ENCODE measurements at regions not wholly inside any gene's neighbourhood (a gene's known extent, or its start where the extent isn't known, plus 50 kb on each side); places are given as distances from the start of the nearest gene placed in this dataset.

DNA sequence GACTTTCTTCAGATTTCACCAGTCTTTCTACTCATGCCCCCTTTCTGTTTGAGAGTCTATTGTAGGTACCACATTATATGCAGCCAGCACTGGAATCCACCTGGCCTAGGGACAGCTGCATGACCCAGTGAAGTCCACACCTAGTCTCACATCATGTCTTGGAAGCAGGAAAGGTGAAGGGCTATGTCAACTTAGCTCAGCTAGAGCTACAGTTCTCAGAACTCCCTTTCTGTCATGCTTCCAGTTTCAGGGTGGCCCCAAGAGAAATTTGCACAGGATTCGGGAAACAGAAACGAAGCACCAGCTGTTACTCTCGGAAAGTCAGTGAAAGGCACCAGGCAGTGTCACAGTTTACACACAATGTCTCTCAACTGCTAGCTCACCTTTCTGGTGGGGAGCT is 51.6 kb upstream of the NLRP1 start:
- no peak for DNase-seq

DNA sequence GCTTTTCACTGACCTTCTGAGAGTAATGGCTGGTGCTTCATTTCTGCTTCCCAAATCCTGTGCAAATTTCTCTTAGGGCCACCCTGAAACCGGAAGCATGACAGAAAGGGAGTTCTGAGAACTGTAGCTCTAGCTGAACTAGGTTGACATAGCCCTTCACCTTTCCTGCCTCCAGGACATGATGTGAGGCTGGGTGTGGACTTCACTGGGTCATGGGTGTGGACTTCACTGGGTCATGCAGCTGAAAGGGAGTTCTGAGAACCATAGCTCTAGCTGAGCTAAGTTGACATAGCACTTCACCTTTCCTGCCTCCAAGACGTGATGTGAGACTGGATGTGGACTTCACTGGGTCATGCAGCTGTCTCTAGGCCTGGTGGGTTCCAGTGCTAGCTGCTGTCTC is 54.3 kb upstream of the NLRP1 start:
- no peak for DNase-seq

DNA sequence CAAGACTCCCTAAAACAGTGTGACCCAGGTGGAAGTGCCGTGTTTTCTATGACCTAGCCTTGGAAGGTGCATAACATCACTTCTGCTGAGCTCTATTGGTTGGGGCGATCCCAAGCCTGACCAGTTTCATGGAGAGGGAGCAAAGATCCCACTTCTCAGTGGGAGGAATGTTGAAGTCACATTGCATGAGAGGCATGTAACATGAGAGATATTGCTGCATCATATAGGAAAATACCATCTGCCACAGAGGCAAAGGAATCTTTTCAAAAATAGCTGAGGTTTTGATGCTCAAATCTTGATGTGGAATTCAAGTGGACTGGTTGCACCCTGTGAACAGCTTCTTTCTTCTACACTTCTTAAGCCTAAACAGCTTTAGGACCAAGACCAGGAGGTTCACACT is 56.4 kb upstream of the NLRP1 start:
- DNase-seq, result no peak

DNA sequence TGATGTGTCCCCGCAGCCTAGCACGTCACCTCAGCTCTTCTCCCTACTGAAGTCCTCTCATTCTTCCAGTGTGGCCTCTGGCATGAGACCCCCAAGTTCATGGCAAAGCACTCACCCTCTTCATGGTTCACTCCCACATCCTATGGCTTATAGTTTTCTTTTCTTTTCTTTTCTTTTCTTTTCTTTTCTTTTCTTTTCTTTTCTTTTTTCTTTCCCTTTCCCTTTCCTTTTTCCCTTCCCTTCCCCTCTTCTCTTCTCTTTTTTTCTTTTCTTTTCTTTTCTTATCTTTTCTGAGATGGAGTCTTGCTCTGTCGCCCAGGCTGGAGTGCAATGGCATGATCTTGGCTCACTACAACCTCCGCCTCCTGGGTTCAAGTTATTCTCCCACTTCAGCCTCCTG is 58.4 kb upstream of the NLRP1 start:
- no peak for DNase-seq

DNA sequence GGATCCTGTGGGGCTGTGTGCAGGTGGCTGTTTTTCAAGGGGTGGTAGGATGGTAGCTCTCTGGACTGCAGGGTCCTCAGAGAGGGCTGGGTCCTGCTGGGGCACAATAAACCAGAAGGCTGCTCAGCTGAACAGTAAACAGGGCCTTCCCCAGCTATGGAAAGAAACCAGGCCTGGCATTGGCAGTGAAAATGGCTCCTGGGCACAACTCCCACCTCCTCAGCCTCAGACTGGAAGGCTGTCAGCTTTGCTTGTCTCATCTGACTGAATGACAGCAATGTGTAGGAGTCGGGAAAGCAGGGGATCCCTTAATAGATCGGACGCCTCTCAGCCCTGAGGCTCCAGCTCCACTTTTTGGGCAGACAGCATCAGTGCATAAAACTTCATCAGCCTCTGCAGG is 59.8 kb upstream of the NLRP1 start:
- no peak for DNase-seq

DNA sequence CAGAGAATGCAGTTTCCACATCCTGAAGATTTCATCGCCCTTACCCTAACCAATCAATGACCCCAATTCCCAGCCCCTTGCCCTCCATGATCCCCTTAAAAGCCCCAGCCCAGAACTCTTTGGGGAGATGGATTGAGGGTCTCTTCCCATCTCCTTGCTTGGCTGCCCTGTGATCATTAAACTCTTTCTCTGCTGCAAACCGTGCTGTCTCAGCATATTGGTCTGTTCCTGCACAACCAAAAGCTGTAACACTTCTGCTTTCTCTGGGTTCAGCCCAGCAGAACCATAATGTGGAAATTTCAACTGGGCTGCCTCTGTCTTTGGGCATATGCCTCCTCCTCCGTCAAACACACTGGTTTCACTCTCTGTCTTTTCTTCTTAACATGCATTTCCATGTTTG is 67.0 kb upstream of the NLRP1 start:
- DNase-seq, result no peak

DNA sequence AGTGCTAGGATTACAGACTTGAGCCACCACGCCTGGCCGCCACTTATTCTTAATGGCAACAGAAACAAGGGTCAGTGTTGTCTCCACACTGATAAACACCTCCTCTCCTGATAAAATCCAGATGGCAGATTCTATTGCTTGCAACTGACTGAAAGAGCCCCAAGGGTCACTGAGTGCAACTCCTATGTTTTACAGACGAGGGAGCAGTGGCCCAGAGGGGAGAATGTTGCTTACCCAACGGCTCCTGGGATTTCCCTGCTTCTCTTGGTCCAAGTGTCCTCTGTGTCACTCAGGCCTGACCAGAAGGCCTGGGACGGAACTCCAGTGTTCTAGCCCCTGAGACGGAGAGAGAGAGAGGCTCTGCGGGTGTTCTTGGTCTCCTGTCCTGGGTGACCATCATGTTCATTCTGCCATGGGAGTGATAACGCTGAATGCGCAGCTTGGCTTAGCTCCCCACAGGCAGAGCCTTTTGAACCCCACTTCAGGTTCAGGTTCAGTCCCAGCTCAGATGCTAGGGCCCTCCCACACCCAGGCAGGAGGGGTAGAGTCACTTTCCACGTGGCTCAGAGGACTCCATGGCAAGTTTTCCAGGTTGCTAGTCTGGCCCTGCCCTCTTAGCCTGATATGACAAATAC is 77.3 kb upstream of the NLRP1 start:
- no peak for DNase-seq

DNA sequence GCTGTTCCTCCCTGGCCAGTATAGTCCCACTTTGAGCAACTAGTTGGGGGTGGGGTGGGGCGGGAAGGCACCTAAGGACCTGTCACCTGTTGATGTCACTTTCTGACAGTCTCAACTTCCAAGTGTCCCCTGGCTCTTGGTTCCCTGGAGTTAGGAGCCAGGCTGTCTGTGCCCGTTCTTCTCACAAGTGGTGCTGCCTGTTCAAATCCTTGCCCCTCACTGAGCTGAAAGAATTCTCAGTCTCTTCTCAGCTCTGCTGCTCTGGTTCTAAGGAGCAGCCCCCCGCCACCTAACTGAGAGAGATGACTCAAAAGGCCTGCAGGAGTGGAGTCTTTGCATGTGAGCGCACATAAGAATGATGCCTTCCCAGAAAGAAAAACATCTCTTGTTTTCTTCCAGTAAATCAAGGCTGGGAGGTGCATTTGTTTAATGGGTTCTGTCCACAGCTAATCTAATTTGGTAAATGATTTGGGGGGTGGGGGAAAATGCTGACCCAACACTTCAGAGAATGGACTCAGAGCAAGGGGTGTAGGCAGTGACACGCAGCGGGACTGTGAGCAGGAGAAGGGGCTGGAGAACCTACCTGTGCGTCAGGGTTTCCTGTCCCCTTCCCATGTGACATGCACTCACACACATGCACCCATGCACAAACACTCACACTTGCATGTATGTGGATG is 78.2 kb upstream of the NLRP1 start:
- no peak for DNase-seq

DNA sequence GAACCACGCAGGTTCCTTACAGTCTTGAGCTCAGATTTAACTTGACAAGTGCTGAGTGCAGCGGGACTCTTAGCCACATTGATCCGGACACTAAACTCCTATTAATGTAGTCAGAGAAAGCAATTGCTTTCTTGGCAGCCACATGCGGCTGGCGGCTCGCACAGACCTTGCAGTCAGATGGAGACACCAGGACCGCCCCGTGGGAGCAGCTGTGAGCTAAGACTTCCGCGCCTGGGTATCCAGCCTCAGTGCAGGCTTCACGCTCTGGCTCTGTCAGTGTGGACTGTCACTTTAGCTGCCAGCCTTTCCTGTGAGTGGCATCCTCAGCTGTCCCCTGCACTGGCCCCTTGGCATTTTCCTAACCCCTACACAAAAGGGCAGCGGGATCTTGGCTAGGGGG is 80.9 kb upstream of the NLRP1 start:
- DNase-seq, result peak; percentile 48

DNA sequence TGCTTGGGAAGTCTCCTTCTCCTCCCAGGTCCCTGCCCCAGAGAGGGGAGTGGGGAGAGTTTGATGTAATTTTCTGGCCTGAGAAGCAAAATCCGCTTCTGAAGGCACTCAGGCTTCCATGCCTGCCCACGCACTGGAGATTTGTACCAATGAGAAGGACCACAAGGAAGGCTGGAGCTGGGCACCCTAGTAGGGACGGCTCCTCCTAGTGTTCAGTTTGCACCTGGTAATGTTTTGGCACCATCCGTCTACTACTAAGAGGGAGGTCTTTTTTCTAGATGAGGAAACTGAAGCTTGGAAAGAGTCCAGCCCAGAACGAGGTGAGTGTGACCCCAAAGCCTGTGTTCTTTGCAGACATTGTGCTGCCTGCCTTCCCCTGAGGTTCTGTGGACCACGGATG is 83.6 kb upstream of the NLRP1 start:
- no peak for DNase-seq

DNA sequence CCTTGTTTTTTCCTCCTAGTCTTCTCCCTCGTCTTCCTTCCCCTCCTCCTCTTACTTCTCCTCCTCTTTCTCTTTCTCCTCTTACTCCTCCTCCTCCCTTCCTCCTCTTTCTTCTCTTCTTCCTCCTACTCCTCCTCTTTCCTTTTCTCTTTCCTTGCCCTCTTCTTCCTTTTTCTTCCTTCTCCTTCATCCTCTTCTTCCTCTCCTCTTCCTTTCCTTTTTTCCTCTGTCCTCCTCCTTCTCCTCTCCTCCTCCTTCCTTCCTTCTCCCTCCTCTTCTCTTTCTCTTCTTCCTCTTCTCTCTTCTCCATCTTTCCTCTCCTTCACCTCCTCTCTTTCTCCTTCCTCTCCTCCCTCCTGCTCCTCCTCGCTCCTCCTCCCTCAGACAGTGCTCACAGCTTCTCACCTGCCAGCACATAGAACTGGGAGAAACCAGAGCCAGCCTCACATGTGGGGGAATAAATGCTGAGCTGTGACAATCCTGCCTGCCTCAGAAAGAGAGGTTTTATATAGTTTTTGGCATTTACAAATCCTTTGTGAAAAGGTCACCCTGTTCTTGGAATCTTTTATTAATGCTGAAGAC is 84.3 kb upstream of the NLRP1 start:
- DNase-seq, result no peak

DNA sequence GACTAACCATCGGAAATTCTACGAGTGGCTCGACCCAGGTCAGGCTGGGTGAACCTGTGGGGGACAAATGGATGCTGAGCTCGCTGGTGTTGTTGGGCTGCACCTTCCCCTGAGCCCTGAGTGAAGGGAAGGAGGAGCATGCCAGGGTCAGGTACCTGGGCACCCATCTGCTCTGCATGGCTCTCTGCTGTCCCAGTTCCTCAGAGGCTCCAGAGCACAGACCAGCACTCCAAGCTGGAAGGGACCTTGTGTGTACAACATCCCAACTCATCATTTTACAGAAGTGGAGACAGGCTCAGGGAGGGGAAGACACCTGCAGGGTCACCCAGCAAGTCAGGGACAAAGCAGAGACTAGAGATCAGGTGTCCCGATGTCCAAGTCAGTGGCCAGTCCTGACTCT is 84.9 kb upstream of the NLRP1 start:
- no peak for DNase-seq

DNA sequence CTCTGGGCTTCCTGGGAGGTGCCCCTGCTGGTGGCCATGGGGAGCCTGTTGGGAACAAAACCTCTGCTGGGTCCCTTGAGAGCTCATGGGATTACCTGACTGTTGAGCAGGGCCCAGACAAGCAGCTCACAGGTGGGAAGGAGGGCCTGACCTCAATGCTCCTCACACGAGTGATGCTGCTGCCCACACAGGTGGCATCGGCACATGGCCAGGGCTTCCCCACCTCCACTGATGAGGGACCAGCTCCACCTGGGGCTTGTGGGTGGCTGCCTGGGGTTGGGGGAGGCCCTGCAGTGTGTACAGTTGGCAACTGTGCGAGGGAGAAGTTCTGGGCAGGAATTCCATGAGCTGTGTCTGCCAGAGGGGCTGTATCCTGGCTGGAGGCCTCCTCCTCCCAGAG is 87.8 kb upstream of the NLRP1 start:
- no peak for DNase-seq

DNA sequence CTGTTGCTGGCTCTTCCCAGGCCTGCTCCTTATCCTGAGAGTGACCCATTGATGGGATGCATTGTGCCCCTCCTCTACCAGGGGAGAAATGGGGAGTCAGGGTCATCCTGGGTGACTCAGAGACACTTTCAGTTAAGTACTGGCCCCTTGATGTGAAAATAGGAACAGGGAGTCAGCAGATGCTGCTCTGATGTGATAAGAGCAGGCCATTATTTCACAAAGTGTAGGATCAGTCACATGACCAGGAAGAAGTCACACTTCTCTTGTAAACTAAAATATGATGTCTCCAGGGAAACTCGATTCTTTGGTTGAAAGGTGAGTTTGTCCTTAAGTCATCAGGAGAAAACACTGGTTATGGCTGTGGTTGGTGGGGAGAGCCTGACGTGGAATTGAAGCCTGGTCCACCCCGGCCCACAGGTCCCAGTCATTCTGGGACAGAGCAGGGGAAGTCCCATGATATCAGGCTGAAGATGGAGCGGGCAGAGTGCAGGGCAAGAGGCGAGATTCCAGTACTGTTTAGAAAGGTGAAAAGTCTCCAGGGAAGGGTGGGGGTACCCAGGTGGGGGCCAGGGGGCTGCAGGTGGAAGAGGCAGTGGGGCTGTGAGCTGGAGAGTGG is 88.6 kb upstream of the NLRP1 start:
- no peak for DNase-seq

DNA sequence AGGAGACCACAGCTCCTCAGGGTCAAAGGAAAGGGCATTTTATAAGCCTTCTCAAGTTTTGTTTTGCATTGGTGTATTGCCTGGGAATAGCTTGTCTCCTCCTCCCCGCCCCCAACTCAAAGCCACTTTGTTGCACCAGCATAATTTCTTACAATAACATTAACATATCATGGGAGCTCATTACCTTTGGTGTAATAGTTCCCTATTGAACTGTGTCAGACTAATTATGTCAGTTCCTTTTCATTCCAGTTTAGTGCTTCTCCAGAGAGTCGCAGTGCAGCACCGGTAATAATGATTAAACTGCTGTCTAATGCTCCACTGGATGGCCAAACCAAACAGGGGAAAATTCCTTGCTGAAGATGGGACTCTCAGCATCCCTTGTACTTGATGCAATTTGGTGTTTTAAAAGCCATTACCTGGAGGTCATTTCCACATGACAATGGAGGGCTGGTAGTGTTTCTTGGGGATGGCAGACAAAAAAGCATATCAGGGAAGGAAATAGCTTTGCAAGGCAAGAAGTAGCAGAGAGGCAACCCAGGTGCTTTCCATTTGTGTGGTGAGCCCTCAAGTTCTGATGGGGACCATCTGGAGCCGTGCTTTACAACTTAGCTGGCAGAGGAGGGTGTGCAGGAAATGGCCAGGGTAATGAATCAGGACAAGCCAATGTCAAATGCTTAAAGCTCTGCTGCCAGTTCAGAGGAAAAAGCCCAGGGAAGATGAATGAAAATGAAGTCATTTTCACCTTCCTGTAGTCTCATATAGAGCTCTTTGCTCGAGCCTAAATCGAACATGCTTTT is 91.5 kb upstream of the NLRP1 start:
- DNase-seq, result no peak

DNA sequence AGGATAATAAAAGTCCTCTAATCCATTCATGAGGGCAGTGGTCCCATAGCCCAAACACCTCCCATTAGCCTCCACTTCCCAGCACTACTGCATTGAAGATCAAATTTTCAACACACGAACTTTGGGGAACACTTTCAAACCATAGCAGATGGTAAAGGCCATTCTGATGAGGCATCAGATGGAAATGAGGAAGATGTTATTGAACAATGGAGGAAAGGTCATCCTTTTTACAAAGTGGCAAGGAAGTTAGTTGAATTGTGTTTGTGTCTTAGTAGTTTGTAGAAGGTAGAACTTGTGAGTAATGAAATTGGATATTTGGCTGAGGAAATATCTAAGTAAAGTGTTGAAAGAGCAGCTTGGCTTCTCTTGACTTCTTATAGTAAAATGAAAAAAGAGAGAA is 93.3 kb upstream of the NLRP1 start:
- no peak for DNase-seq

DNA sequence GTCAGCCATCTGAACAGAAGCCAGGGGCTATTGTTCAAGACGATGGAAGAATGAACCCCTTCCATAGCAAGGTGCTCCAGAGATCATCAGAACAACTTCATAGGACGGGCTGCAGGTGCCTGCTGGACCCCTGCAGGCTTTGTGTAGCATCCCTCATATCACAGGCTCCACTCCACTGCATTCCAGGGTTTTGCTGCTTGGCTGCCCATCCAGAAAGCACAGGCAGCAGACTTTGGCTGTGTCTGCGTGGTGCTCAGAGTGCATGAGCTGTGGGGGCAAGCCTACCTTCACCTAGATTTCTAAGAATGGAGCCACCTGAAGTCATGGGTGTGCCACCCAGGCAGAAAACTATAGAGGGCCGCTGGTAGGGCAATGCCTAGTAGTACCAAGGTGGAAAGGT is 93.9 kb upstream of the NLRP1 start:
- no peak for DNase-seq

DNA sequence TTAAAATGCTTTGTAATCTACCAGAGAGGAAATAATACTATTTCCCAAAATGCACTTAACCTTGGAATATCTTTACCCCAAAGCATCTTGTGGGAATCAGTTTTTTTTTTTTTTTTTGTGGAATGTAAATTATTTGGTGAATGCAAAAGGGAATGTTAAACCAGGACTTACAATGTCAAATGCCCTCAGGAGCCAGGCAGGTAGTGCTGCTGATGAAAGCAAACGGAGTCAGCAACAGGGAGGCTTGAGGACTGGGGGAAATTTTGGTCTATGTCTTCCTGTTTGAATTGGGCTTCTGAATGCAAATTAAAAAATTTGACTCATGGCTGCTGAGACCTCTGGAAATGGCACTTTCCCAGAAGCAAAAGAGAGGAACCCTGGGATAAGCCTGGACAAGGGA is 96.5 kb upstream of the NLRP1 start:
- DNase-seq, result no peak

DNA sequence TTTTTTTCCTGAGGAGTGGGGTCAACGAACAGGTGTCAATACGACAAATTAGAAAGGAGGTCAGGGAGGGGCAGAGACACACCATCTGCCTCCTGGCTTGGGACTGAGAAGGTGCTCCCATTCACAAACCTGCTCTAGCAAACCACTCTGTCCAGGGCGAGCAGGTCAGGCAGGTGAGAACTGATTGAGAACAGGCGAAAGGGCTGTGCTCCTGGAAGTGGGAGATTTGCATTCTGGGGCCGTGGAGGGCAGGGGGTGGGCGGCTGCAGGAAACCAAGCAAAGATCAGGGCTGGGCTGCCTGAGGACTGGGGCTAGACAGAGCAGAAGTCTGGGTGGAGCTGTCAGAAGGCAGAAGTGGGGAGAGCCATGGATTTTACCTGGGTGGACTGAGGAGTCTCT is 98.9 kb upstream of the NLRP1 start:
- DNase-seq, result no peak

DNA sequence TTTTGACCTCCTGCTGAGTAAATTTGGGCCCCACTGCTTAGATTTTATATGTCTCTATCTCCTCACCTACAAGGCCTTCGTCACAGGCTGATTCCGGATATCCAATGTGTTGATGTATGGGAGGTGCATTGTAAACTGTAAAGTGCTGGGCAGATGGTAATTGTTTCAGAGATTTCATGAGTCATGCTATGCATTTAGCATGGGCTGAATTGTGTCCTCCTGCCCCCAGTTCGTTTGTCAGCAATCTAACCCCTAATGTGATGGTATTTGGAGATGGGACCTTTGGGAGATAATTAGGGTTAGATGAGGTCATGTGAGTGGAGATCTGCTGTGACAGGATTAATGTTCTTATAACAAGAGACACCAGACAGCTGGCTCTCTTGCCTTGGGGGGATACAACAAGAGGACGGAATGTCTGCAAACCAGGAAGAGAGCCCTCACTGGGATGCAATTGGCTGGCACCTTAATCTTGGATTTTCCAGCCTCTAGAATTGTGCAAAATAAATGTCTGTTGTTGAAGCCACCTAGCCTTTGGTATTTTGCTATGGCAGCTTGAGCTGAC is 101.8 kb upstream of the NLRP1 start:
- no peak for DNase-seq

DNA sequence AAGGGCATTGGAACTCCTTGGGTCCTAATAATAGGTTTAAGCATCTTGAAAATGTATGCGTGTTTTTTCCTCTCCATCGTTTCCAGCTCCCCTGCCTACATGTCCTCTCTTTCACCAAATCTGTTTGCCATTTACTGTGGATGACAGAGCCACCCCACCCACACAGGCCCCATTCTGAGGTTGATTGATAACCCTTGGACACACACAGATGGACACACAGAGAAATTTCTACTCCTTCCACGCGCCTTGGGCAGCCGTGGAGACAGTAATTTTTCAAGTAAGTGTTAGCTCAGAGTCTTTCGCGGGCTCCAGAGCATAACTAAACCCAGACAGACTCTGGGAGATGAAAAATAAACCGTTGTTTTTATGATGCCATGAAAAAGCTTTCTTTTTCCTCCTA is 103.3 kb upstream of the NLRP1 start:
- DNase-seq, result no peak

DNA sequence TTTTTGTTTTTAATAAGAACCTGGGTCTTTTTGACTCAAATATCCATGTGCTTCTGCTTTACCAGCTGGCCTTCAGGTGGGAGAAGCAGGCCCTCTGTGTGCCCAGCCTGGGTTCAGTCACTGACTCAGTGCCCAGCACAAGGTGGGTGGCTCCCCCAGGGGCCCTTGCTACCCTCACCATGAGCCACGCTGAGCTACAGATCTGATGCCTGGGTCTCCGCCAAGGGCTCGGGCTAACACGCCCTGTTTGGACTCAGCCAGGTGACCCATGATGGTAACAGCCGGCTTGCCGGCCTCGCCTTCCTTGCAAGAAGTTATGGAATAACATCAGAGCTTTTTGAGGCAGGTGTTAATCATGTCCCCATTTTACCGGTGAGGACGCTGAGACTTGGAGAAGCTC is 109.5 kb upstream of the NLRP1 start:
- DNase-seq, result no peak

DNA sequence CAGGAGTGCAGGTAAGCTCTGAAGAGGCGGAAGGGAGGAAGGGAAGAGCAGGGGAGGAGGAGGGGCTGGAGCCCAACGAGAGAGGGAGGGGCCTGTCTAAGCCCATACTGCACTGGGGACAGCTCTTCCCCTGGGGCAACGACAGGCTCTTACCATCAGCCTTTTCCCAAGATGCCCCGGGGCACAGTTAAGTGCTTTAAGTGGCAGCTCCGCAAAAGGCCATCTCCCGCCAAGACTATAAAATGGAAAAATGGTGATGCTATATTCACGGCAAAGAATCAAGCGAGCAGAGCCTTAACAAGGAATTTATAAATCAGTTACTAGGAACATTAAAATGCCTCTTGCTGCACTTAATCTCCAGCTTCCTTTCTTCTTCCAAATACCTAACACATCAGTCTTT is 110.2 kb upstream of the NLRP1 start:
- no peak for DNase-seq

Data from left hindlimb (tissue), 1 donor.